Activated CD8-positive, alpha-beta memory T cell treated with anti-CD3 and anti-CD28 coated beads, Interleukin-2, amount 10 ng/mL, durations not matched to agents 7 days and 5 days (primary cell): ENCODE measurements at regions not wholly inside any gene's neighbourhood (a gene's known extent, or its start where the extent isn't known, plus 50 kb on each side); places are given as distances from the start of the nearest gene placed in this dataset.
"Not testable (repeated sequence)": the region's sequence is repeated elsewhere in the genome, so short reads cannot be mapped to it uniquely, and the experiment has no call there.

Experiments used
- ATAC-seq: fragments of 150-1000 bp; cut with Tn5 transposase; one replicate; pipeline ENCODE4 v1.10.0; 2021; ENCODE audit warnings: moderate library complexity
- CTCF ChIA-PET: fragments of 350-600 bp; sonication (Branson Sonifier 250); formaldehyde crosslinking; loops from one replicate; lab custom pipeline; 2021; ENCODE audit warnings: antibody characterized with exemption; lab: Charles Lee
- DNase-seq: peaks from one replicate; pipeline ENCODE4 v3.0.0-alpha.2; 2020
- H3K27ac Mint-ChIP-seq: one replicate; pipeline ENCODE4 v1.8.0; 2021; ENCODE audit warnings: mild to moderate bottlenecking, mixed read lengths
- H3K27me3 Mint-ChIP-seq: one replicate; pipeline ENCODE4 v1.8.0; 2021; ENCODE audit warnings: mixed read lengths
- H3K36me3 Mint-ChIP-seq: one replicate; pipeline ENCODE4 v1.8.0; 2021; ENCODE audit warnings: mild to moderate bottlenecking, mixed read lengths
- H3K4me1 Mint-ChIP-seq: one replicate; pipeline ENCODE4 v1.8.0; 2021; ENCODE audit warnings: mixed read lengths
- H3K4me3 Mint-ChIP-seq: one replicate; pipeline ENCODE4 v1.8.0; 2021; ENCODE audit warnings: mild to moderate bottlenecking, moderate library complexity, mixed read lengths
- H3K9me3 Mint-ChIP-seq: one replicate; pipeline ENCODE4 v1.8.0; 2022; ENCODE audit warnings: low read depth, mixed read lengths

DNA sequence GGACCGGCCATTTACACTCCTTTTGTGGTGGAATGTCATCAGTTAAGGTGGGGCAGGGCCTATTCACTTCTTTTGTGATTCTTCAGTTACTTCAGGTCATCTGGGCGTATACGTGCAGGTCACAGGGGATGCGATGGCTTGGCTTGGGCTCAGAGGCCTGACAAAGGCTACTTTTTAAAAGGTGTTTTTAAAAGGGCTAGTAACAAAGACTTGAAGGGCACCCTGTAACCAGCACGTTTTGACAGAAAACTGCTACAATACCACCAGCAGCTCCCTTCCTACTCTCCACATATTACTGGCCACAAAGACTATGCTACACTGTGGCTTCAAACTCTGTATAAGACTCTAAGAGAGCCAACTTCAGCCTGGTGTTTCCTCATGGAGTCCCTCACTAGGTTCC, 151.6 kb upstream of the KCTD3 start:
- H3K27me3 Mint-ChIP-seq, H3K27ac Mint-ChIP-seq, CTCF ChIA-PET, DNase-seq, H3K4me1 Mint-ChIP-seq, H3K4me3 Mint-ChIP-seq, H3K36me3 Mint-ChIP-seq, H3K9me3 Mint-ChIP-seq, ATAC-seq: not testable (repeated sequence)

DNA sequence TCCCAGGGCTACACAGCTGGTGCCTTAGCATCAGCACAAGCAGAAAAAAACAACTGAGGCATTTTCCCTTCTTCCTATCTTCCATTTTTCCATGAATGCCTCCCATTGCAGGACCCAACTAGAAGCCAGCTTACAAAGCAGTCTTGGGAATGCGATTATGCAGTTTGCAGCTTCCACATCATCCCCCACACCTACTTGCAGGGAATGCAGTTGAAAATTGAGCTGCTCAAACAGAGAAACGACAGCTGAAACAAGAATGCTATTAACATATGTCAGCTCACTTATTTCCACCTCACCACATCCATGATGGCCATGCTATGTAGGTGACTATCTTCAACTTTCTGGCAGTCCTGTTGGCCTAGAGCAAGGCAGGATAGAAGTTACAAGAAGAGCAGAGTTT, 150.6 kb upstream of the KCTD3 start:
- Mint-ChIP-seq H3K9me3 (no peaks in the 10 kb centered on the region), H3K4me1 (no peaks in the 10 kb centered on the region), H3K27ac (no peak overlapping the region), H3K36me3 (no peaks in the 10 kb centered on the region), H3K27me3 (no peaks in the 10 kb centered on the region), H3K4me3 (no peak overlapping the region)
- DNase-seq (no peak), ATAC-seq (no peak)
- CTCF ChIA-PET = no interaction called here

DNA sequence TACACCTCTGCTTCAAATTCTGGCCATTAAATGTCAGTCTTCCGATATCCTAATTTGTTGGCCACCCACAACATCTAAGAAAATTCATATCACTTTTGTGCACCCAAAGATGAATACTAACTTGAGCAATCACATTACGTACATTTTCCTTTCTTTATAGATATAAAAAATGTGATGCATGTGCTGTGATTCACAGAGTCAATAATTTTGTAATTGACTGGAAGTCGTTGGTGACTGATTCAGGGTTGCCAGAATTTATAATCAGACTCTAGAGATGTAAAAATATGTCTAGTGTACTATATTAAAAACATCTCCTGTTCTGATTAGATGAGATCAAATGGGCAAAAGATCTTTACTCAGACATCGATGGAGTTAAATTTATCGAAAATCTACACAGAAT, 150.0 kb upstream of the KCTD3 start:
- ATAC-seq (no peak), DNase-seq (no peak)
- Mint-ChIP-seq H3K27me3 (no peaks in the 10 kb centered on the region), H3K4me1 (no peaks in the 10 kb centered on the region), H3K36me3 (no peaks in the 10 kb centered on the region), H3K4me3 (no peak overlapping the region), H3K9me3 (no peaks in the 10 kb centered on the region), H3K27ac (no peak overlapping the region)
- CTCF ChIA-PET = no interaction called here

DNA sequence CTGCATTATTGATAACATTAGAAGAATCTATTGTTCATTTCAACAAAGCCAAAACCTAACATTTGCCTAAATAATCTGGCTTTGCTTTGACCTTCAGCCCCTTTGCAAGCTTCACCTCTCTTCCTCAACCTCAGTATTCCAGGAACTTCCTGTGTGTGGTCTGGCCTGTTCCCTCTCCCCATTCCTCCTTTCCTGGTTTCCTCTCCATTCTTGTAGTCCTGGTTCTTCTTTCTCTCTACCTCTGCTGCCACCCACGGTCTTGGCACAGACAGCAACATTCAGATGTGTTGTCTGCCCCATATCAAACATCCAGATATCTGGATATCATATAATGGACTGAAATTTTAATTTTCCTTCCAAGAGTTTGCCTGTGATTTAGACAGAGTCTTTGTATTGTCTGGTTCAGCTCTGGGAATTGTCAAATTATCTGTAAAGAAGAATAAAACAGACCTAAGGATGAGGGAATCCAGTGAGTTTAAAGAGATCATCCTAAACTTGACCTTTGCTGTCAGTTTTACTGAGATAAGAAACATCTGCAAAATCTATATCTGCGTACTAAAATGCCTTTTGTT, 148.1 kb upstream of the KCTD3 start:
- no peaks in the 10 kb centered on the region for H3K4me1 Mint-ChIP-seq
- H3K27ac Mint-ChIP-seq = no peak overlapping the region
- no peak overlapping the region for H3K4me3 Mint-ChIP-seq
- CTCF ChIA-PET = no interaction called here
- H3K36me3 Mint-ChIP-seq = no peaks in the 10 kb centered on the region
- no peak for DNase-seq
- no peaks in the 10 kb centered on the region for H3K27me3 Mint-ChIP-seq
- H3K9me3 Mint-ChIP-seq = peaks cover 2% of the 10 kb centered on the region
- no peak for ATAC-seq

DNA sequence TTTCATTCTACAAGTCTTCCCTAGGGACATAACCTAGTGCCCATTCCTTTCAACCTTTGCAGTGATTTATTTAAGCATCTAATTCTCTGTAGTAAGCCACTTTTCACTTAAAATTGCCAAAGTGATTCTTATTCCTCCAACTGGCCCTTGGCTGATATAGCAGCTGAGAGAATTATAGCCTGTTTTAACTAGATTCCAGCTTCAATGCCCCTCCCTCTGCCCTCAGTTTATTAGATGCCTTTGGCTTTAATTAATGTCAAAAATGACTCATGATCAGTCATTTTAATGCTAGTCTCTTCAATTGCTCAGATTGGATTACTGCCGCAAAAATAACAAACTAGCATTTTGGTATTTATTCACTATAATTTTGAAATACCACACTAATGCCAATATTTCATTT, 145.4 kb upstream of the KCTD3 start:
- Mint-ChIP-seq H3K27me3 (no peaks in the 10 kb centered on the region), H3K36me3 (no peaks in the 10 kb centered on the region), H3K4me3 (no peak overlapping the region), H3K4me1 (no peaks in the 10 kb centered on the region), H3K27ac (no peak overlapping the region), H3K9me3 (peaks cover 2% of the 10 kb centered on the region)
- CTCF ChIA-PET = no interaction called here
- DNase-seq = no peak
- no peak for ATAC-seq

DNA sequence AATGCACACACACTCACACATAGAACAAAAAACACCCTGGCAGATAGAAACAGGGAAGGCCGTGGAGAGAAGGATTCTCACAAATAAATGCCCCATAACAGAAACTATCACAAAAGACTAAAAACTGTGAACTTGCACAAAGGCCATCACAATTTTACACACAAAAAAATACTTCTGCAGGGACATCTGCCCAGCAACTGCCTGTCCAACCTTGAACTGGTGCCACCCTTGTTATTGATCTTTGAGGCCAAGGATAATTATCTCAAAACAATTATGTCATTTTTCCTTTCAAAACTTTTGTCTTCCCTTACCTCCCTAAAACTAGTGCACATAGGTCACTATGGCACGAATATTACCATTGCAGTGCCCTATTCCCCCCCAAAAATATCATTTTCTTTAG, 143.8 kb upstream of the KCTD3 start:
- no peak for DNase-seq
- Mint-ChIP-seq H3K27me3 (no peaks in the 10 kb centered on the region), H3K4me3 (no peak overlapping the region), H3K36me3 (no peaks in the 10 kb centered on the region), H3K27ac (no peak overlapping the region), H3K9me3 (peaks cover 11% of the 10 kb centered on the region), H3K4me1 (no peaks in the 10 kb centered on the region)
- ATAC-seq = no peak
- CTCF ChIA-PET = no interaction called here

DNA sequence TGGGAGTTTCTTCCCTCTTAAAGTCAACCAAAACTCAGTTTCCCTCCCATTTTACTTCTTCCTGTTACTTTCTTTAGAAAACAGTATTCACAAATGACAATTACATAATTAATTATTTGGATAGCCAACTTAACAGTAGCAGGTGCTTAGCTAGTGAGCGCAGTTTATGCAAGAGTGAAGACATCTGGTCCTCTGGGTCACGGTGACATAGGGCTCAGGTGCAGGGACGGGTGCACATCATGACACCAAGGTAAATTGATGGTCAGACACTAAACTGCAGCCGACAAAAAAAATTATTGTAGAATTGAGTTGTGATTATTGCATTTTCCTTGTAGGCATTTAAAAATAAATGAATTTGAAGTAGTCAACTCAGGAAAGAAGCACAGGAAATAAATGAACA, 142.0 kb upstream of the KCTD3 start:
- no peaks in the 10 kb centered on the region for H3K36me3 Mint-ChIP-seq
- no peaks in the 10 kb centered on the region for H3K27me3 Mint-ChIP-seq
- H3K9me3 Mint-ChIP-seq = peaks cover 13% of the 10 kb centered on the region
- CTCF ChIA-PET = no interaction called here
- H3K4me3 Mint-ChIP-seq = no peak overlapping the region
- no peak for ATAC-seq
- H3K27ac Mint-ChIP-seq = no peak overlapping the region
- H3K4me1 Mint-ChIP-seq = no peaks in the 10 kb centered on the region
- no peak for DNase-seq

DNA sequence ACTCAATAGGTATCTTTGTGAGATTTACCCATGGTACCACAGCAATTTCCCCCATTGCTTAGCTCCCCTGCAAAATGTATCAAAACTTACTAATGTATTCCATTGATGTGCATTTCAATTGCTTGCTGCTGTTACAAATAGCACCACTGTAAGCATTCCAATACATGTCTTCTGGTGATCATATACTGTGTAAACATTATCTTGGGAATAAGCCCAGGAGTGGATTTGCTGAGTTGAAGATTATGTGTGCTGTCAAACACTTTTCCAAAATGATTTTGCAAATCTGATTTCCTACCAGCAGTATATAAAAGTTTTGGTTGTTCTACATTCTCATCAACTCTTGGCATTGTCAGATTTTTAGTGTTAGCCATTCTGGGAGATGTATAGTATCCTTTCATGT, 141.0 kb upstream of the KCTD3 start:
- CTCF ChIA-PET = no interaction called here
- ATAC-seq = no peak

DNA sequence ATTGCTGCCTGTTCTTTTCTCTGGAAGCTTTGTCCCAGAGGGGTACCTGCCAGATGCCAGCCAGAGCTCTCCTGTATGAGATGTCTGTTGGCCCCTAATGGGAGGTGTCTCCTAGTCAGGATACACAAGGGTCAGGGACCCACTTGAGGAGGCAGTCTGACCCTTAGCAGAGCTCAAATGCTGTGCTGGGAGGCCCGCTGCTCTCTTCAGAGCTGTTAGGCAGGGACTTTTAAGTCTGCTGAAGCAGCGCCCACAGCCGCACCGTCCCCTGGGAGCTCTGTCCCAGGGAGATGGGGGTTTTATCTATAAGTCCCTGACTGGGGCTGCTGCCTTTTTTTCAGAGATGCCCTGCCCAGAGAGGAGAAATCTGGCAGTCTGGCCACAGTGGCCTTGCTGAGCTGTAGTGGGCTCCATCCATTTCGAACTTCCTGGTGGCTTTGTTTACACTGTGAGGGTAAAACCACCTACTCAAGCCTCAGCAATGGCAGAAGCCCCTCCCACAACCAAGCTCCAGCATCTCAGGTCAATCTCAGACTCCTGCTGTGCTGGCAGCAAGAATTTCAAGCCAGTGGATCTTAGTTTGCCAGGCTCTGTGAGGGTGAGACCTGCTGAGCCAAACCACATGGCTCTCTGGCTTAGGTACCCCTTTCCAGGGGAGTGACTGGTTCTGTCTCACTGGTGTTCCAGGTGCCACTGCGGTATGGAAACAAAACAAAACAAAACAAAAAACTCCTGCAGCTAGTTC, 134.4 kb upstream of the KCTD3 start:
- H3K4me3 Mint-ChIP-seq, ATAC-seq, H3K27ac Mint-ChIP-seq, H3K4me1 Mint-ChIP-seq, H3K27me3 Mint-ChIP-seq, H3K36me3 Mint-ChIP-seq, DNase-seq, CTCF ChIA-PET, H3K9me3 Mint-ChIP-seq: not testable (repeated sequence)

More for the DNA sequence above, 141.0 kb upstream of the KCTD3 start:
- H3K4me1 Mint-ChIP-seq = no peaks in the 10 kb centered on the region
- no peak overlapping the region for H3K27ac Mint-ChIP-seq
- H3K4me3 Mint-ChIP-seq = no peak overlapping the region
- no peaks in the 10 kb centered on the region for H3K36me3 Mint-ChIP-seq
- no peaks in the 10 kb centered on the region for H3K27me3 Mint-ChIP-seq
- peaks cover 14% of the 10 kb centered on the region for H3K9me3 Mint-ChIP-seq
- no peak for DNase-seq

DNA sequence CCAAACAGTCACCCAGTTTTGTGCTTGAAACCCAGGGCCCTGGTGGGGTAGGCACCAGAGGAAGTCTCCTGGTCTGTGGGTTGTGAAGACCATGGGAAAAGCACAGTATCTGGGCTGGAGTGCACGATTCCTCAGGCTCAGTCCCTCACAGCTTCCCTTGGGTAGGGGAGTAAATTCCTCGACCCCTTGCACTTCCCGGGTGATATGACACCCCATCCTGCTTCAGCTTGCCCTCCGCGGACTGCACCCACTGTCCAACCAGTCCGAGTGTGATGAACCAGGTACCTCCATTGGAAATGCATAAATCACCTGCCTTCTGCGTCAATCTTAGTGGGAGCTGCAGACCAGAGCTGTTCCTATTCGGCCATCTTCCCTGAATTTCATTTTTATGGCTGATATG, 133.9 kb upstream of the KCTD3 start:
- no peak for ATAC-seq
- Mint-ChIP-seq H3K9me3 (peaks cover 3% of the 10 kb centered on the region), H3K4me3 (no peak overlapping the region), H3K27ac (no peak overlapping the region), H3K27me3 (no peaks in the 10 kb centered on the region), H3K36me3 (no peaks in the 10 kb centered on the region), H3K4me1 (no peaks in the 10 kb centered on the region)
- CTCF ChIA-PET = no interaction called here
- DNase-seq = no peak

DNA sequence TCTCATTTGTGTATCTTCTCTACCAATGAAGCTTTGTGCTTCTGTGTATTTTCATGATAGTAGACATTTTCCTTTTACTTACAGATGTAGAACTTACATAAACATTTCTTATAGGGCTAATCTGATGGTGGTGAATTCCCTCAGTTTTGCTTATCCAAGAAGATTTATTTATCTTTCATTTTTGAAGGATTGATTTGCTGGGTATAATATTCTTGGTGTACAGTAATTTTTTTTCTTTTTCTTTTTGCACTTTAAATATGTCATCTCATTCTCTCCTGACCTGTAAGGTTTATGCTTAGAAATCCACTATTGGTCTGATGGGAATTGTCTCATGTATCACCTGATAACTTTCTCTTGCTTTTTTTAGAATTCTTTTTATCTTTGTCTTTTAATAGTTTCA, 127.6 kb upstream of the KCTD3 start:
- Mint-ChIP-seq H3K9me3 (peaks cover 11% of the 10 kb centered on the region), H3K36me3 (no peaks in the 10 kb centered on the region), H3K27ac (no peak overlapping the region), H3K27me3 (no peaks in the 10 kb centered on the region), H3K4me3 (no peak overlapping the region), H3K4me1 (no peaks in the 10 kb centered on the region)
- CTCF ChIA-PET = no interaction called here
- no peak for ATAC-seq
- no peak for DNase-seq

DNA sequence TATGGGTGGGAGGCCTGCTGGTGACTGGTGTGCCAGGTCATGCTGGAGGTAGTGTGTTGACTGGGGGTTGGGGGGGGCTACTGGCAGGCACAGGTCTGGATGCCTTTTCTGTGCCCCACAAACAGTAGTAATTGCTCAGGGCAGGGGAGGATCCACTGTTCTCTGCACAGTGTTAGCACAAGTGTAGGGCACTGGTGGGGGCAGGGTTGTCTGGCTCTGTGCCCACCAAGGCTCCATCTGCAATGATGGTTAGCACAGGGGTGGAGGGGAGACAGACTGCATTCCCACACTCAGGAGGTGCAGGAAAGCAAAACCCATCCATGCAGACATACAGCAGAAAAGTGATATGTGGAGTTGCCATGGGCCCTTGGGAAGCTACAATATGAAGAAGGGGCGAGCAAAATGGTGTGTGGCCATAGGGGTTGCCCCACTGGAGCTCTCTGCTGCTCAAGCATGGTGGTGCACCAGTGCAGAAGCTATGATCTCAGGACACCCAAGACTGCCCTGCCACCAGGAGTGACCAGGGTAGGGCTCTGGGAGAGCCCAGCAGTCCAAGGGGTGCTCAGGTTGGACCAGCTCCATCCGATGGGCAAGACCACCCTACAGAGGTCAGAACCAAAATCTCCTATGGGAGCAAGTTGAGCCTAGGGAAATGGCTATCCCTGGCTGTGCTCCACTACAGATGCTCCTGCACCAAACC, 122.2 kb upstream of the KCTD3 start:
- Mint-ChIP-seq H3K4me1 (no peaks in the 10 kb centered on the region), H3K36me3 (no peaks in the 10 kb centered on the region), H3K27ac (no peak overlapping the region), H3K9me3 (peaks cover 17% of the 10 kb centered on the region), H3K4me3 (no peak overlapping the region), H3K27me3 (no peaks in the 10 kb centered on the region)
- DNase-seq = no peak
- CTCF ChIA-PET = no interaction called here
- ATAC-seq = no peak

DNA sequence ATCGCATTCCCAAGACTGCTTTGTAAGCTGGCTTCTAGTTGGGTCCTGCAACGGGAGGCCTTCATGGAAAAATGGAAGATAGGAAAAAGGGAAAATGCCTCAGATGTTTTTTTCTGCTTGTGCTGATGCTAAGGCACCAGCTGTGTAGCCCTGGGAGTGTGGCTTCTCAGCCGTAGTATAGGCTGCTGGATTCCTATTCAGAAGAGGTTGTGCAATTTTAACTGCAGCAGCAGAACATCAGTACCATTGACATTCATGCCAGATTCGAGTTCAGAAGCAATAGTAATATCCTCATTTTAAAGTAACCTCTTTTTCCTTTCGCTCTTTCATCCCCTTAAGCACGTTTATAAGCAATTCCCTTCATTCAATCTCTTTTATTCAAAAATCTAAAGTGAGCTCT, 119.1 kb upstream of the KCTD3 start:
- H3K4me1 Mint-ChIP-seq, DNase-seq, H3K27ac Mint-ChIP-seq, H3K4me3 Mint-ChIP-seq, ATAC-seq, CTCF ChIA-PET, H3K27me3 Mint-ChIP-seq, H3K36me3 Mint-ChIP-seq: not testable (repeated sequence)
- peaks cover 11% of the 10 kb centered on the region for H3K9me3 Mint-ChIP-seq

DNA sequence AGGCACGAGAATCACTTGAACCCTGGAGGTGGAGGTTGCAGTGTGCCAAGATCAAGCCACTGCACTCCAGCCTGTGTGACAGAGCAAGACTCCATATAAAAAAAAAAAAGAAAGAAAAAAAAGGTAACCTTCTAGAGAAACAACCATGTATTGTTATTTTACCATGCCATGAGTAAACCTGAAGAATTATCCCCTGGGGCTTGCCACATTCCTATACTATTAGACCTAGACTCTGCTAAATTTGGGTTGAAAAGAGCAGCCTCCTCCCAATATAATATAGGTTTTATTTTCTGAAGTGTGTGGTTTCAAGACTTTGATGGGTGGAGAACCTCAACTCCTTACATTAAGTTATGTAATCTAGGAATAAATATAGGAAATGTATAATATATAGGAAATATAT, 118.0 kb upstream of the KCTD3 start:
- CTCF ChIA-PET, H3K36me3 Mint-ChIP-seq: not testable (repeated sequence)
- H3K9me3 Mint-ChIP-seq = peaks cover 11% of the 10 kb centered on the region

More for the DNA sequence above, 118.0 kb upstream of the KCTD3 start:
- H3K4me1 Mint-ChIP-seq, H3K4me3 Mint-ChIP-seq, ATAC-seq, DNase-seq, H3K27ac Mint-ChIP-seq, H3K27me3 Mint-ChIP-seq: not testable (repeated sequence)
